Endothelial cell (in vitro differentiated cells): ENCODE measurements at regions not wholly inside any gene's neighbourhood (a gene's known extent, or its start where the extent isn't known, plus 50 kb on each side); places are given as distances from the start of the nearest gene placed in this dataset.

Source experiments
- DNase-seq: peaks from one replicate; pipeline ENCODE4 v3.0.0; 2021; ENCODE audit warnings: low spot score
- H3K27ac Mint-ChIP-seq: one replicate; pipeline ENCODE4 v1.8.0; 2021; ENCODE audit warnings: mixed read lengths, inconsistent platforms; ENCODE audit not compliant: unreplicated experiment
- H3K27me3 Mint-ChIP-seq: one replicate; pipeline ENCODE4 v1.8.0; 2021; ENCODE audit warnings: mild to moderate bottlenecking, moderate library complexity, mixed read lengths, inconsistent platforms; ENCODE audit not compliant: unreplicated experiment
- H3K36me3 Mint-ChIP-seq: one replicate; pipeline ENCODE4 v1.8.0; 2021; ENCODE audit warnings: mild to moderate bottlenecking, low read depth, mixed read lengths, inconsistent platforms; ENCODE audit not compliant: unreplicated experiment
- H3K4me1 Mint-ChIP-seq: one replicate; pipeline ENCODE4 v1.8.0; 2021; ENCODE audit warnings: mild to moderate bottlenecking, mixed read lengths, inconsistent platforms; ENCODE audit not compliant: unreplicated experiment
- H3K4me3 Mint-ChIP-seq: one replicate; pipeline ENCODE4 v1.8.0; 2021; ENCODE audit warnings: mild to moderate bottlenecking, mixed read lengths, inconsistent platforms; ENCODE audit not compliant: unreplicated experiment
- H3K9me3 Mint-ChIP-seq: one replicate; pipeline ENCODE4 v1.8.0; 2021; ENCODE audit warnings: mixed read lengths, inconsistent platforms; ENCODE audit not compliant: unreplicated experiment
- CTCF ChIP-seq: fragments of 200-600 bp; sonication (generic); IDR thresholded peaks from one replicate; pipeline ENCODE4 v1.5.0; 2021; ENCODE audit warnings: antibody characterized with exemption; ENCODE audit not compliant: unreplicated experiment

- Mint-ChIP-seq H3K9me3 (no peaks in the 10 kb centered on the region), H3K27me3 (no peaks in the 10 kb centered on the region), H3K27ac (no peak overlapping the region), H3K4me3 (no peak overlapping the region), H3K36me3 (no peaks in the 10 kb centered on the region), H3K4me1 (no peaks in the 10 kb centered on the region)
- TF ChIP-seq CTCF = no peak
- no peak for DNase-seq
These were observed 733.5 kb upstream of the SGCG start for GRCh38 chr13:22447132-22447886.

GRCh38 chr13:22449251-22449650, 731.5 kb upstream of the SGCG start:
- no peak for DNase-seq
- TF ChIP-seq CTCF = no peak
- Mint-ChIP-seq H3K27me3 (no peaks in the 10 kb centered on the region), H3K27ac (no peak overlapping the region), H3K9me3 (no peaks in the 10 kb centered on the region), H3K4me3 (no peak overlapping the region), H3K4me1 (no peaks in the 10 kb centered on the region), H3K36me3 (no peaks in the 10 kb centered on the region)

- Mint-ChIP-seq H3K27me3 (no peaks in the 10 kb centered on the region), H3K4me1 (no peaks in the 10 kb centered on the region), H3K4me3 (no peak overlapping the region), H3K9me3 (no peaks in the 10 kb centered on the region), H3K27ac (no peak overlapping the region), H3K36me3 (no peaks in the 10 kb centered on the region)
- no peak for TF ChIP-seq CTCF
- DNase-seq = no peak
These were observed 729.4 kb upstream of the SGCG start for GRCh38 chr13:22451327-22451741.

GRCh38 chr13:22454586-22454985, 726.2 kb upstream of the SGCG start:
- TF ChIP-seq CTCF = no peak
- no peaks in the 10 kb centered on the region for H3K9me3 Mint-ChIP-seq
- H3K36me3 Mint-ChIP-seq = no peaks in the 10 kb centered on the region
- DNase-seq = no peak
- H3K4me1 Mint-ChIP-seq = no peaks in the 10 kb centered on the region
- no peak overlapping the region for H3K27ac Mint-ChIP-seq
- H3K27me3 Mint-ChIP-seq = no peaks in the 10 kb centered on the region
- H3K4me3 Mint-ChIP-seq = no peak overlapping the region

GRCh38 chr13:22455036-22455435, 725.7 kb upstream of the SGCG start:
- DNase-seq = no peak
- Mint-ChIP-seq H3K36me3 (no peaks in the 10 kb centered on the region), H3K27ac (no peak overlapping the region), H3K9me3 (no peaks in the 10 kb centered on the region), H3K27me3 (no peaks in the 10 kb centered on the region), H3K4me3 (no peak overlapping the region), H3K4me1 (no peaks in the 10 kb centered on the region)
- TF ChIP-seq CTCF = no peak
